B cell (primary cell): ENCODE measurements at regions not wholly inside any gene's neighbourhood (a gene's known extent, or its start where the extent isn't known, plus 50 kb on each side); places are given as distances from the start of the nearest gene placed in this dataset.

Source experiments
- ATAC-seq: fragments of 200-7000 bp; cut with Tn5 transposase; one replicate; pipeline ENCODE4 v1.10.0; 2021; ENCODE audit warnings: low read depth, mild to moderate bottlenecking, moderate number of reproducible peaks, moderate library complexity
- CTCF ChIA-PET: fragments of 350-600 bp; sonication (Branson Sonifier 250); formaldehyde crosslinking; loops from one replicate; lab custom pipeline; 2021; ENCODE audit warnings: antibody characterized with exemption, inconsistent platforms; lab: Charles Lee
- POLR2A ChIA-PET: fragments of 350-600 bp; sonication (Branson Sonifier 250); formaldehyde crosslinking; loops from one replicate; lab custom pipeline; 2021; ENCODE audit warnings: antibody characterized with exemption; lab: Charles Lee
- DNase-seq: peaks from one replicate; pipeline ENCODE4 v3.0.0; 2013
- H2AFZ ChIP-seq: 2 replicates; pipeline ENCODE4 v1.6.1; 2012; ENCODE audit warnings: mild to moderate bottlenecking, low read depth, low read length; ENCODE audit not compliant: insufficient read depth, poor library complexity, severe bottlenecking
- H3K27ac ChIP-seq, 2 donors: 1 replicate in 1 of 2; 2 replicates in 1 of 2; pipeline ENCODE4 v1.5.1; 2012 to 2013; ENCODE audit warnings: low read length in 2 of 2, mild to moderate bottlenecking in 2 of 2, moderate library complexity in 1 of 2
- H3K27me3 ChIP-seq, 4 experiments: fragments of 200-600 bp in 1 of 4; sonication (generic) in 1 of 4; replicated peaks in 1 of 4; 1 replicate in 2 of 4; 2 replicates in 2 of 4; pipeline versions ENCODE4 v1.6.1 to v1.7.0; 2013 to 2016; ENCODE audit warnings: low read length in 3 of 4, mild to moderate bottlenecking in 2 of 4, mixed read lengths in 1 of 4, moderate library complexity in 1 of 4; ENCODE audit not compliant: insufficient read depth in 4 of 4, control insufficient read depth in 3 of 4; ENCODE audit errors: control extremely low read depth in 1 of 4
- H3K36me3 ChIP-seq, 2 experiments: replicated peaks in 1 of 2; 1 replicate in 1 of 2; 2 replicates in 1 of 2; pipeline versions ENCODE4 v1.6.1 to v1.7.1; 2013; ENCODE audit warnings: low read length in 1 of 2; ENCODE audit not compliant: insufficient read depth in 2 of 2, control insufficient read depth in 1 of 2; ENCODE audit errors: control extremely low read depth in 1 of 2, extremely low read depth in 1 of 2
- H3K4me1 ChIP-seq, 2 donors: fragments of 200-600 bp in 1 of 2; sonication (generic) in 1 of 2; 1 replicate in 1 of 2; 2 replicates in 1 of 2; pipeline versions ENCODE4 v1.5.1 to v1.6.1; 2013 to 2017; ENCODE audit warnings: low read length in 2 of 2; ENCODE audit not compliant: control insufficient read depth in 2 of 2, insufficient read depth in 2 of 2
- H3K4me2 ChIP-seq: replicated peaks from 2 replicates; pipeline ENCODE3; 2012; ENCODE audit warnings: mild to moderate bottlenecking, low read depth, low read length; ENCODE audit not compliant: poor library complexity, severe bottlenecking
- H3K4me3 ChIP-seq, 5 experiments: fragments of 200-600 bp in 1 of 5; sonication (generic) in 1 of 5; 1 replicate in 3 of 5; 2 replicates in 2 of 5; pipeline versions ENCODE4 v1.5.1 to v1.7.0; 2011 to 2016; ENCODE audit warnings: low read length in 4 of 5, mild to moderate bottlenecking in 4 of 5, low read depth in 2 of 5, control low read depth in 1 of 5, moderate library complexity in 1 of 5; ENCODE audit not compliant: insufficient read depth in 1 of 5; ENCODE audit errors: control extremely low read depth in 1 of 5, extremely low read depth in 1 of 5
- H3K79me2 ChIP-seq: fragments of 200-600 bp; sonication (generic); one replicate; pipeline ENCODE4 v1.6.0; 2016; ENCODE audit warnings: low read length; ENCODE audit not compliant: control insufficient read depth, insufficient read depth
- H3K9ac ChIP-seq: fragments of 200-600 bp; sonication (generic); 2 replicates; pipeline ENCODE4 v1.6.1; 2017; ENCODE audit warnings: mild to moderate bottlenecking, low read length, moderate library complexity
- H3K9me3 ChIP-seq, 3 donors: one replicate each; pipeline versions ENCODE4 v1.6.1 to v1.7.1; 2013; ENCODE audit warnings: low read length in 2 of 3; ENCODE audit not compliant: control insufficient read depth in 2 of 3, insufficient read depth in 1 of 3; ENCODE audit errors: control extremely low read depth in 1 of 3
- H4K20me1 ChIP-seq: 2 replicates; pipeline ENCODE4 v1.6.0; 2012; ENCODE audit warnings: mild to moderate bottlenecking, low read length; ENCODE audit not compliant: insufficient read depth, control insufficient read depth, poor library complexity, severe bottlenecking
- H3K27ac Mint-ChIP-seq: one replicate; pipeline ENCODE4 v1.8.0; 2021; ENCODE audit warnings: mixed read lengths
- H3K27me3 Mint-ChIP-seq: one replicate; pipeline ENCODE4 v1.8.0; 2021; ENCODE audit warnings: mixed read lengths
- H3K4me1 Mint-ChIP-seq: one replicate; pipeline ENCODE4 v1.8.0; 2021; ENCODE audit warnings: mixed read lengths
- H3K4me3 Mint-ChIP-seq: one replicate; pipeline ENCODE4 v1.8.0; 2021; ENCODE audit warnings: mixed read lengths
- H3K9me3 Mint-ChIP-seq: one replicate; pipeline ENCODE4 v1.8.0; 2022; ENCODE audit warnings: mixed read lengths; ENCODE audit not compliant: insufficient read depth
- EZH2 ChIP-seq: IDR thresholded peaks from 2 replicates; pipeline ENCODE4 v1.6.1; 2012; ENCODE audit warnings: borderline replicate concordance, low read depth, mild to moderate bottlenecking, moderate library complexity, low read length; ENCODE audit not compliant: insufficient read depth, poor library complexity, severe bottlenecking
- WGBS: methylation state at CpG from one replicate; pipeline ENCODE4 v1.1.5; 2013; ENCODE audit warnings: missing lambda C conversion rate; ENCODE audit not compliant: insufficient coverage; 5-methylcytosine and 5-hydroxymethylcytosine counted together
- intact Hi-C: fragments of 100-400 bp; cut with micrococcal nuclease; formaldehyde crosslinking; loops from one replicate; pipeline ENCODE4 v1.10.0; 2022
- TF ChIP-seq, protein P1 (sequence below): fragments of 200-600 bp; IDR thresholded peaks from one replicate; pipeline ENCODE4 v1.8.0; 2022; ENCODE audit warnings: antibody characterized with exemption, mild to moderate bottlenecking

DNA sequence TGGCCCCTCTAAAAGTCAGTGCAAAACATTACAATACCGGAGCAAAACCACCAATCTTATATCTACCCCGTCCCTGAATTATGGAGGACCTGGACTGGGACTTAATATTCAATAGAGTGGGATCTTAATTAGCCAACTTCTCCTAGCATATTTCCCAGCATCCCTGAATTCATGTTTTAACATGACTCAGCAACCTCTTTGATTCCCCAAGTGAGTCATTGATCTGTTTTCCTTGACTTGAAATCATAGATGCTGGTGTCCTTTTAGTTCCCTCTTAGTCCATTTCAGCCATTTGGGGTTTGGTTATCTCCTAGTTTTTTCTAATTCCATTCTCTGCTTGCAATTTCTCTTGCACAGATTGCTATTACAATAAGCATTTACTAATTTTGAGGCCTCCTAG is 677.7 kb upstream of the CELF4 start:
- no peak overlapping the region for H3K27ac Mint-ChIP-seq
- H3K27me3 ChIP-seq = no peaks in the 10 kb centered on the region
- intact Hi-C loops = no loop called here
- H2AFZ ChIP-seq = no peak overlapping the region
- no peak overlapping the region for H3K4me3 ChIP-seq
- no peak for ATAC-seq
- no peaks in the 10 kb centered on the region for H3K79me2 ChIP-seq
- ChIA-PET POLR2A (no interaction called here), CTCF (no interaction called here)
- no peaks in the 10 kb centered on the region for H3K36me3 ChIP-seq
- TF ChIP-seq, protein P1, sequence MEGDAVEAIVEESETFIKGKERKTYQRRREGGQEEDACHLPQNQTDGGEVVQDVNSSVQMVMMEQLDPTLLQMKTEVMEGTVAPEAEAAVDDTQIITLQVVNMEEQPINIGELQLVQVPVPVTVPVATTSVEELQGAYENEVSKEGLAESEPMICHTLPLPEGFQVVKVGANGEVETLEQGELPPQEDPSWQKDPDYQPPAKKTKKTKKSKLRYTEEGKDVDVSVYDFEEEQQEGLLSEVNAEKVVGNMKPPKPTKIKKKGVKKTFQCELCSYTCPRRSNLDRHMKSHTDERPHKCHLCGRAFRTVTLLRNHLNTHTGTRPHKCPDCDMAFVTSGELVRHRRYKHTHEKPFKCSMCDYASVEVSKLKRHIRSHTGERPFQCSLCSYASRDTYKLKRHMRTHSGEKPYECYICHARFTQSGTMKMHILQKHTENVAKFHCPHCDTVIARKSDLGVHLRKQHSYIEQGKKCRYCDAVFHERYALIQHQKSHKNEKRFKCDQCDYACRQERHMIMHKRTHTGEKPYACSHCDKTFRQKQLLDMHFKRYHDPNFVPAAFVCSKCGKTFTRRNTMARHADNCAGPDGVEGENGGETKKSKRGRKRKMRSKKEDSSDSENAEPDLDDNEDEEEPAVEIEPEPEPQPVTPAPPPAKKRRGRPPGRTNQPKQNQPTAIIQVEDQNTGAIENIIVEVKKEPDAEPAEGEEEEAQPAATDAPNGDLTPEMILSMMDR = no peak
- TF ChIP-seq EZH2 = no peak
- no CpG with 5 or more reads among the region's 2 CpGs for WGBS
- H3K27me3 Mint-ChIP-seq = no peaks in the 10 kb centered on the region
- H3K9me3 ChIP-seq = peaks cover 0 to 3% (median 0%) of the 10 kb centered on the region in 3 donors
- no peaks in the 10 kb centered on the region for H3K4me1 Mint-ChIP-seq
- no peak overlapping the region for H3K4me3 Mint-ChIP-seq
- H3K27ac ChIP-seq = no peak overlapping the region
- DNase-seq = no peak
- H3K9ac ChIP-seq = no peak overlapping the region
- no peaks in the 10 kb centered on the region for H3K4me1 ChIP-seq
- no peaks in the 10 kb centered on the region for H4K20me1 ChIP-seq
- no peak overlapping the region for H3K4me2 ChIP-seq
- peaks cover 4% of the 10 kb centered on the region for H3K9me3 Mint-ChIP-seq

DNA sequence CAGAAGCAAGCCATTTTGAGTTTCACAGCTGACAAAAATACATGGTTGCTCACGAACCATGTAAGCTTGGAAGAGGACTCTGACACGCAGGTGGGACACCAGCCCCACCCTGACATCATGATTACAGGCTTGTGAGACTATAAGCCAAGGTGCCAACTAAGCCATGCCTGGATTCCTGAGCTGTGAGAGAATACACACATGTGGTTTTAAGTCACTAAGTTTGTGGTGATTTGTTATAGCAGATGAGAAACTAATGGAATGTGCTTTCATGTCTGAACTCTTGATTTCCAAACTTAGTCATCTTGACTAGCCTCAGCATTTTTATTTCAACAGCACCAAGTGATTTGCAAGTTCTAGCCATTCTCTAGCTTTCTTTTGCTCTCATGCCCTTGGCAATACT is 676.1 kb upstream of the CELF4 start:
- Histone ChIP-seq H3K27ac (no peak overlapping the region), H3K4me2 (no peak overlapping the region), H2AFZ (no peak overlapping the region), H3K27me3 (no peaks in the 10 kb centered on the region), H3K4me1 (no peaks in the 10 kb centered on the region), H3K4me3 (no peak overlapping the region), H3K79me2 (no peaks in the 10 kb centered on the region), H4K20me1 (no peaks in the 10 kb centered on the region), H3K9me3 (peaks cover 0 to 3% (median 0%) of the 10 kb centered on the region in 3 donors), H3K36me3 (no peaks in the 10 kb centered on the region), H3K9ac (no peak overlapping the region)
- TF ChIP-seq, protein P1 = no peak
- TF ChIP-seq EZH2 = no peak
- Mint-ChIP-seq H3K27ac (no peak overlapping the region), H3K4me3 (no peak overlapping the region), H3K27me3 (no peaks in the 10 kb centered on the region), H3K4me1 (no peaks in the 10 kb centered on the region), H3K9me3 (peaks cover 2% of the 10 kb centered on the region)
- no peak for ATAC-seq
- intact Hi-C loops = no loop called here
- ChIA-PET POLR2A (no interaction called here), CTCF (no interaction called here)
- 79% methylated on average over 2 of the region's 2 CpGs for WGBS
- no peak for DNase-seq
